Mesendoderm (in vitro differentiated cells): ENCODE measurements at regions not wholly inside any gene's neighbourhood (a gene's known extent, or its start where the extent isn't known, plus 50 kb on each side); places are given as distances from the start of the nearest gene placed in this dataset.

ENCODE experiments used
- DNase-seq: peaks from one replicate; pipeline ENCODE4 v3.0.0; 2013
- H2AK5ac ChIP-seq: 2 replicates; pipeline ENCODE4 v1.6.1; 2013; ENCODE audit warnings: low read length, inconsistent platforms
- H2BK120ac ChIP-seq: 2 replicates; pipeline ENCODE4 v1.6.1; 2013; ENCODE audit warnings: low read depth, mild to moderate bottlenecking, low read length, moderate library complexity, mixed read lengths
- H2BK15ac ChIP-seq: replicated peaks from 2 replicates; pipeline ENCODE4 v1.6.1; 2013; ENCODE audit warnings: low read depth, mild to moderate bottlenecking, moderate library complexity
- H2BK5ac ChIP-seq: 2 replicates; pipeline ENCODE4 v1.6.1; 2013; ENCODE audit warnings: low read length, inconsistent platforms
- H3K18ac ChIP-seq: 2 replicates; pipeline ENCODE4 v1.6.1; 2013; ENCODE audit warnings: mild to moderate bottlenecking, low read length, mixed read lengths
- H3K23ac ChIP-seq: one replicate; pipeline ENCODE4 v1.6.1; 2013; ENCODE audit warnings: low read length
- H3K27ac ChIP-seq: 2 replicates; pipeline ENCODE4 v1.5.1; 2013; ENCODE audit warnings: low read depth, mild to moderate bottlenecking, inconsistent platforms, low read length, moderate library complexity
- H3K27me3 ChIP-seq: 2 replicates; pipeline ENCODE4 v1.6.1; 2013; ENCODE audit warnings: low read length, control low read depth, mild to moderate bottlenecking, inconsistent platforms; ENCODE audit not compliant: insufficient read depth, poor library complexity
- H3K36me3 ChIP-seq: 2 replicates; pipeline ENCODE4 v1.6.1; 2013; ENCODE audit warnings: low read length, inconsistent platforms; ENCODE audit not compliant: control insufficient read depth, insufficient read depth
- H3K4ac ChIP-seq: one replicate; pipeline ENCODE4 v1.6.1; 2013; ENCODE audit warnings: low read depth, mild to moderate bottlenecking, low read length, moderate library complexity
- H3K4me1 ChIP-seq: 2 replicates; pipeline ENCODE4 v1.6.1; 2013; ENCODE audit warnings: low read depth, low read length, inconsistent platforms; ENCODE audit not compliant: control insufficient read depth
- H3K4me2 ChIP-seq: 2 replicates; pipeline ENCODE4 v1.6.1; 2013; ENCODE audit warnings: low read length
- H3K4me3 ChIP-seq: 2 replicates; pipeline ENCODE4 v1.5.1; 2013; ENCODE audit warnings: mild to moderate bottlenecking, low read length
- H3K56ac ChIP-seq: one replicate; pipeline ENCODE4 v1.6.1; 2013; ENCODE audit warnings: low read length
- H3K79me1 ChIP-seq: 2 replicates; pipeline ENCODE4 v1.6.1; 2013; ENCODE audit warnings: low read length, inconsistent platforms
- H3K79me2 ChIP-seq: 2 replicates; pipeline ENCODE4 v1.6.1; 2013; ENCODE audit warnings: mild to moderate bottlenecking, low read length; ENCODE audit not compliant: control insufficient read depth, insufficient read depth
- H3K9ac ChIP-seq: 2 replicates; pipeline ENCODE4 v1.6.1; 2013; ENCODE audit warnings: low read length, inconsistent platforms
- H4K5ac ChIP-seq: one replicate; pipeline ENCODE4 v1.6.1; 2013; ENCODE audit warnings: low read length
- H4K8ac ChIP-seq: one replicate; pipeline ENCODE4 v1.6.1; 2013; ENCODE audit warnings: low read depth, mild to moderate bottlenecking, control low read depth, low read length, moderate library complexity
- WGBS: extraction: QIAGEN DNeasy Blood & Tissue Kit; methylation state at CpG from one replicate; pipeline ENCODE4 v1.1.7; 2013; ENCODE audit warnings: low lambda C conversion rate, missing lambda C conversion rate; ENCODE audit not compliant: insufficient coverage; ENCODE audit errors: extremely low coverage; 5-methylcytosine and 5-hydroxymethylcytosine counted together

DNA sequence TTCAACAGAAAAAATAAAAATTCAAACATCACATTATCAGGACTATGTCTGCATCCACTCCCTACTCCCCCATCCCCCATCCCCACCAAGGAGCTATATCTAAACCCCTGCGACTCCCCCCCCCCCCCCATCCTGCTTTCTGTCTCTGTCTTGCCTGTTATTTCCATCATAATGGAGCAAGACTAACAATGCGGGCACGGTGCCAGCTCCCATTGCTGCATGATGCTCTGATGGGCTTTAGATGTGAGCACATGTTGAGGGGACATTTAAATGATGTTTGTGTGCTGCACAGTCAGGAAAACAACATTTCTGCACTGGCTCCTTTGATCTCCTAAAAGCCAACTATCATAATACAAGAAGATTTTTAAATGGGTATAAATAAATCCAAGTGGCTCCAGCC, 644.2 kb upstream of the SETBP1 start:
- Histone ChIP-seq H4K5ac (no peak overlapping the region), H3K79me2 (no peaks in the 10 kb centered on the region), H3K36me3 (no peaks in the 10 kb centered on the region), H3K23ac (no peak overlapping the region), H3K27ac (no peak overlapping the region), H3K4me1 (no peaks in the 10 kb centered on the region), H2BK15ac (no peak overlapping the region), H3K4me2 (no peak overlapping the region), H3K27me3 (no peaks in the 10 kb centered on the region), H3K79me1 (no peaks in the 10 kb centered on the region), H3K4me3 (no peak overlapping the region), H3K56ac (no peak overlapping the region), H2AK5ac (no peak overlapping the region), H4K8ac (no peak overlapping the region), H2BK5ac (no peak overlapping the region), H3K4ac (no peak overlapping the region), H2BK120ac (no peak overlapping the region), H3K9ac (no peak overlapping the region), H3K18ac (no peak overlapping the region)
- WGBS, result no CpG with 5 or more reads among the region's 3 CpGs
- DNase-seq, result no peak

DNA sequence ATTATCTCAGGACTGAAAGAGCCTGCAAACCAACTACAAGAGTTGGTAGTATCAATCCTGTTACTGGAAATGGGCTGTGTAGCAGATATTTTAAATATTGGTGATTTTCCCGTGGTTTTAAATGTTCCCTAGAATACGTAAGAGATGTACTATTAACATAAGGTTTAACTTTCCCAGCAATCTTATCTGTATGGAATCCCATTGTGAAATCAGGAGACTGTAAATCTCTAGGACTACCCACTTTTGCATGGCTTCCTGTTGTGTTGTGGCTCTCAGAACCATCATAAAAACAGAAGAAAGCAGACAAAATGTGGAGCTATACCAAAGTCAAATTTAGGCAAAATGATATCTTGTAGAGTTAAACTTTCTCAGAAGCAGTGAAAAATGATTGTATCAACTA, 641.5 kb upstream of the SETBP1 start:
- Histone ChIP-seq H3K79me2 (no peaks in the 10 kb centered on the region), H3K27ac (no peak overlapping the region), H3K56ac (no peak overlapping the region), H3K4ac (no peak overlapping the region), H2BK15ac (no peak overlapping the region), H3K18ac (no peak overlapping the region), H4K8ac (no peak overlapping the region), H3K4me2 (no peak overlapping the region), H3K79me1 (no peaks in the 10 kb centered on the region), H3K27me3 (no peaks in the 10 kb centered on the region), H2BK120ac (no peak overlapping the region), H3K4me1 (no peaks in the 10 kb centered on the region), H3K23ac (no peak overlapping the region), H4K5ac (no peak overlapping the region), H2BK5ac (no peak overlapping the region), H2AK5ac (no peak overlapping the region), H3K9ac (no peak overlapping the region), H3K36me3 (no peaks in the 10 kb centered on the region), H3K4me3 (no peak overlapping the region)
- no peak for DNase-seq
- no CpG with 5 or more reads among the region's 2 CpGs for WGBS

DNA sequence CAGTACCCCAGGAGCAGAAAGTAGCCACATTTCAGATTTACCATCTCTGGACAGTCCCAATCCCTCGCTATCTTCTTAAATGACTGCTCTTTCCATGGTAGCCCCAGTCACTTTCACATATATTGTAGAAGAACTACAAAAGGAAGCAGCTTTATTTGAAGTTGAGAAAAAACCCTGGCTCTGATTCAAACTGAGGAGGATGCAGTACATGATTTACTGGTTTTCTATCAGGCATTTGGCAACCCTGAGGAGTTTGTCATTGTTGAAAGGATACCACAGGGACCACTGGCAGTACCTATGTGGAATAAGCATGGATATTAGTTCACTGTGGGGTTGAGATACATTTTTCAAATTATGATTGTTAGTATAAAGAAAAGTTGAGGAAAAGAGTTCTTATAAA, 640.9 kb upstream of the SETBP1 start:
- Histone ChIP-seq H3K4me1 (no peaks in the 10 kb centered on the region), H3K23ac (no peak overlapping the region), H3K79me2 (no peaks in the 10 kb centered on the region), H4K8ac (no peak overlapping the region), H3K4me2 (no peak overlapping the region), H3K27ac (no peak overlapping the region), H3K18ac (no peak overlapping the region), H3K4ac (no peak overlapping the region), H3K36me3 (no peaks in the 10 kb centered on the region), H2BK15ac (no peak overlapping the region), H4K5ac (no peak overlapping the region), H3K56ac (no peak overlapping the region), H2BK120ac (no peak overlapping the region), H3K27me3 (no peaks in the 10 kb centered on the region), H3K79me1 (no peaks in the 10 kb centered on the region), H3K9ac (no peak overlapping the region), H3K4me3 (no peak overlapping the region), H2AK5ac (no peak overlapping the region), H2BK5ac (no peak overlapping the region)
- DNase-seq, result no peak
- WGBS, result no CpG with 5 or more reads among the region's 1 CpG

DNA sequence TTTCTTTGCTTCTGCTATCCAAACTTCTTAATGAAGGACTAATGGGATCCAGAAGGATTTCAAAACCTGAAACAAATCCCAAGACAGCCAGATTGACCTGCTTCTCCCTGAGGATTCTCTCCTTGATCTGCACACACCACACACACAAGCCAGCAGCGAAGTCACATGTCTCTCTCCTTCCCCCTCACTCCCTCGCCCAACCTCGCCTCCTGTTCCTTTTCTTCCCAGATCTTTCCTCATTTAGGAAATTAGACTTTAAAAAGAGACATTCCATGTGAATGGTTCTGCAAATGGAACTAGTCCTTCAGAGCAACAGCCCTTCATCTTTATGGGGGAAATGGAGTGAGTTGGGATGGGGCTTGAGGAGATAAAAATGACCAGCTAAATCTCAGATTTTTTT, 639.1 kb upstream of the SETBP1 start:
- Histone ChIP-seq H3K79me1 (no peaks in the 10 kb centered on the region), H2BK15ac (no peak overlapping the region), H2BK5ac (no peak overlapping the region), H4K5ac (no peak overlapping the region), H3K27ac (no peak overlapping the region), H3K18ac (no peak overlapping the region), H3K4me2 (no peak overlapping the region), H3K9ac (no peak overlapping the region), H3K79me2 (no peaks in the 10 kb centered on the region), H4K8ac (no peak overlapping the region), H3K4ac (no peak overlapping the region), H3K4me3 (no peak overlapping the region), H2BK120ac (no peak overlapping the region), H3K4me1 (no peaks in the 10 kb centered on the region), H3K27me3 (no peaks in the 10 kb centered on the region), H3K56ac (no peak overlapping the region), H3K36me3 (no peaks in the 10 kb centered on the region), H2AK5ac (no peak overlapping the region), H3K23ac (no peak overlapping the region)
- no CpG with 5 or more reads among the region's 3 CpGs for WGBS
- DNase-seq, result no peak

DNA sequence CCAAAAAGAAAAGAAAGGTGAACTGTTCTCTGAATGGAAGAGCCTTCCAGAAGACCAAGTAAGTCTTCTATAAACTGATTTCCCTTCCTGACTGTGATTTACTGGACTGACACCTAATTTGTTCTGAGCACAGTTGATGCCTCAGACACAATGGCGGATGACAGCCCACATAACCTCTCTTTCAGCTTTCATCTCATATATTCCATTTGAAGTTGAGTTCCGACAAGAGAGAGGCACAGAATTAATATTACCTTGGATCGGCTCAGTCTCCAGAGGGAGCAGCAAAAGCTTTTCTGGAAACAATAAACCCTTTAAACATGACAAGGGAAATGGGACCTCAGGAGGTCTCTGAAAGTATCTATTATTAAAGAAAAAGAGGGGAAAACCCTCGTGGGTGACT, 638.7 kb upstream of the SETBP1 start:
- no peak overlapping the region for H3K27ac ChIP-seq
- no peak overlapping the region for H2AK5ac ChIP-seq
- H4K8ac ChIP-seq, result no peak overlapping the region
- no peak overlapping the region for H2BK15ac ChIP-seq
- H3K36me3 ChIP-seq, result no peaks in the 10 kb centered on the region
- H3K79me1 ChIP-seq, result no peaks in the 10 kb centered on the region
- no peak overlapping the region for H3K4me3 ChIP-seq
- no peak overlapping the region for H4K5ac ChIP-seq
- WGBS, result no CpG with 5 or more reads among the region's 4 CpGs
- no peak overlapping the region for H3K23ac ChIP-seq
- no peaks in the 10 kb centered on the region for H3K4me1 ChIP-seq
- H2BK5ac ChIP-seq, result no peak overlapping the region
- no peak overlapping the region for H3K9ac ChIP-seq
- H3K79me2 ChIP-seq, result no peaks in the 10 kb centered on the region
- H3K56ac ChIP-seq, result no peak overlapping the region
- H3K18ac ChIP-seq, result no peak overlapping the region
- no peak overlapping the region for H2BK120ac ChIP-seq
- no peaks in the 10 kb centered on the region for H3K27me3 ChIP-seq
- no peak overlapping the region for H3K4me2 ChIP-seq
- no peak for DNase-seq
- no peak overlapping the region for H3K4ac ChIP-seq

DNA sequence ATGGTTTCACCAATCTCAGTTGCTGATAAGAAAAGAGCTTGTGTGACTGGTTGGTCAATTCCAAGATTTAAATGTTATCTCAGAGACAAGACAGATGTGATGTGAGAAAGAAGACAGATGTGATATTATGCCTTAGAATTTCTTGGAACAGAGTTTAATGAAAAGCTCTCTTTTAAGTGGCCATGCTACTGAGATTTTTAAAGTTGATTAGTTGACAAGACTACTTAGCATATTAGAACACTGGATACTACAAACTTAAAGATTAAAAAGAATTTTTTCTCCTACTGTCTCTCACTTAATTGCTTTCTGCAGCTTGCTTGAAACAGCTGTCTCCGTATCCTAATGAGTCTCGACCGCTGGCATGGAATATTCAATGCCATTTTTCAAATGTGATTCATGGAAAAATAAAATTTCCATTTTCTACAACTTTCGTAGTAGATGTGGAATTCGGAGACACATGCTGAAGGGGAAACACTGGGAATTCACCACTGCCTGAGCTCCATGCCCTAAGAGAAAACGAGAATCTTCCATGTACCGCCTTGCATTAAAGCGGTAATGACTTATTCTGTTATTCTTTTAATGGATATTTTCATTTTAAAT, 634.2 kb upstream of the SETBP1 start:
- H2BK15ac ChIP-seq, result no peak overlapping the region
- H3K27ac ChIP-seq, result no peak overlapping the region
- no peak overlapping the region for H3K4ac ChIP-seq
- H3K79me2 ChIP-seq, result no peaks in the 10 kb centered on the region
- H3K27me3 ChIP-seq, result no peaks in the 10 kb centered on the region
- no peak overlapping the region for H3K56ac ChIP-seq
- H3K4me3 ChIP-seq, result no peak overlapping the region
- peak; percentile 13 for DNase-seq
- no CpG with 5 or more reads among the region's 8 CpGs for WGBS
- H3K4me1 ChIP-seq, result peaks cover 2% of the 10 kb centered on the region
- no peak overlapping the region for H4K8ac ChIP-seq
- no peak overlapping the region for H3K18ac ChIP-seq
- no peaks in the 10 kb centered on the region for H3K79me1 ChIP-seq
- H4K5ac ChIP-seq, result no peak overlapping the region
- H3K23ac ChIP-seq, result no peak overlapping the region
- no peaks in the 10 kb centered on the region for H3K36me3 ChIP-seq
- no peak overlapping the region for H3K4me2 ChIP-seq
- no peak overlapping the region for H2BK5ac ChIP-seq
- H3K9ac ChIP-seq, result no peak overlapping the region
- no peak overlapping the region for H2BK120ac ChIP-seq
- no peak overlapping the region for H2AK5ac ChIP-seq
